HuH-7.5 (cell line): ENCODE measurements at regions not wholly inside any gene's neighbourhood (a gene's known extent, or its start where the extent isn't known, plus 50 kb on each side); places are given as distances from the start of the nearest gene placed in this dataset.

Source experiments
- DNase-seq: peaks from one replicate; pipeline ENCODE4 v3.0.0; 2011; ENCODE audit warnings: low spot score

DNA sequence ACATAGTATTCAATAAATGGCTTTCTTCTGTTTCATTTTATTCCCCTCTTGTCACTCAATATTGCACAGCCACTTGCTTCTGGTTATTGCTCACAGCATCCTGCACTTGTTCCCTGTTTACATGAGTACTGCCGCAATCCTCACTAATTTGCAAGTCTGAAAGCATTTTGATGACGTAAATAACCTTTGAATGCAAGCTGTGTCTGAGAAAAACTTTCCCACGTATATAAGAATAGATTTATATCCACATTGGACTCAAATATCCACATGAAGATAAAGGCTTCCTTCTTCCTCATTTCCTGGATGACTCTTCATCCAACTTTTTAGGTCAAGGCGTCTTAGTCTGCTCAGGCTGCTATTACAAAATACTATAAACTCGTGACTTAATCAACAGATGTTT is 88.2 kb upstream of the DAP start:
- no peak for DNase-seq

DNA sequence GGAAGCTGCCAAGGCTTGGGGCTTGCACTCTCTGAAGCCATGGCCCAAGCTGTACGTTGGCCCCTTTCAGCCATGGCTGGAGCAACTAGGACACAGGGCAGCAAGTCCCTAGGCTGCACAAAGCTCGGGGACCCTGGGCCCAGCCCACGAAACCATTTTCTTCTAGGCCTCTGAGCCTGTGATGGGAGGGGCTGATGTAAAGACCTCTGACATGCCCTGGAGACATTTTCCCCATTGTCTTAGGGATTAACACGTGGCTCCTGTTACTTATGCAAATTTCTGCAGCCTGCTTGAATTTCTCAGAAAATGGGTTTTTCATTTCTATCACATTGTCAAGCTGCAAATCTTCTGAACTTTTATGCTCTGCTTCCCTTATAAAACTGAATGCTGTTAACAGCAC is 83.0 kb upstream of the DAP start:
- no peak for DNase-seq

DNA sequence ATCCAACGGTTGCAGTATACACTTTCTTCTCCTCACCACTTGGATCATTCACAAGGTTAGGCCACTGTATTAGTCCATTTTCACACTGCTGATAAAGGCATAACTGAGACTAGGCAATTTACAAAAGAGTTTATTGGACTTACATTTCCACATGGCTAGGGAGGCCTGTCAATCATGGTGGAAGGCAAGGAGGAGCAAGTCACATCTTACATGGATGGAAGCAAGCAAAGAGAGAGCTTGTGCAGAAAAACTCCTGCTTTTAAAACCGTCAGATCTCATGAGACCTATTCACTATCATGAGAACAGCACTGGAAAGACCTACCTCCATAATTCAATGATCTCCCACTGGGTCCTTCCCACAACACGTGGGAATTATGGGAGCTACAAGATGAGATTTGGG is 81.8 kb upstream of the DAP start:
- no peak for DNase-seq

DNA sequence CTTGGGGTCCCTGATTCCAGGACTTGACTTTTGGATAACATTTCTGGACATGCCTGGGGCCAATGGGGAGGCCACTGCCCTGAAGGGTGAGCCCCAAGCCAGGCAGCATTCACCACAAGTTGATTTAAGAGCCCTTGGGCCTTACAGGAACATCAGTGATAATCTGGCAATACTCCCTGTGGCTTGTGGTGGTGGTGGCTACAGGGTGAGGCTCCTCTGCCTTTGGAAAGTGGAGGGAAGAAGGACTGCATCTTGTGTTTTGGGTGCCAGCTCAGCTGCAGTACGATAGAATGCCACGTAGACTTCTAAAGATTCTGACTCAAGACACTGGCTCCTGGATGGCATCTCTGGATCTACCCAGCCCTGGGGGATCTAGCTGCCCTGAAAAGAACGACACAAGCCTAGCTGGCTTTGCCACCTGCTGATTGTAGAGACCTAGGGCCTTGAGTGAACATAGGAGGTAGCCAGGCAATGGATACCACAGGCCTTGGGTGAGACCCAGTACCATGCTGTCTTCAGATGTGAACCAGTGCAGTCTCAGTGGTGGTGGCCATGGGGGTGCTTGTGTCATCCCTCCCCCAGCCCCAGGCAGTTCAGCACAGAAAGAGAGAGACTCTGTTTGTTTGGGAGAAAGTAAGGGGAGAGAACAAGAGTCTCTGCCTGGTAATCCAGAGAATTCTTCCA is 79.0 kb upstream of the DAP start:
- DNase-seq: no peak

DNA sequence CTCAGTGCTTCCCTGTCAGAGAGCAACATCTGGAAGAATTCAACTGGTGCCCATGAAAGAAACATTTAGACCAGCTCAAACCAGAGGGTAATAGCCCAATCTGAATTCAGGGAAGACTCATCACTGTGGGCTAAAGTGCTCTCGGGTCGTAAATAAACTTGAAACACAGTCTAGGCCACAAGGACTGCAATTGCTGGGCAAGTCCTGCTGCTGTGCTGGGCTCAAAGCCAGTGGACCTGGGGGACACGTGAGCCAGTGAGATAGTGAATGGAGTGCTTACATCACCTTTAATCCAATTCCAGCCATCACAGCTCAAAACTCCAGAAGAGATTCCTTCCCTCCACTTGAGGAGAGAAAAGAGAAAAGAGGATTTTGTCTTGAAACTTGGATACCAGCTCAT is 78.1 kb upstream of the DAP start:
- no peak for DNase-seq

DNA sequence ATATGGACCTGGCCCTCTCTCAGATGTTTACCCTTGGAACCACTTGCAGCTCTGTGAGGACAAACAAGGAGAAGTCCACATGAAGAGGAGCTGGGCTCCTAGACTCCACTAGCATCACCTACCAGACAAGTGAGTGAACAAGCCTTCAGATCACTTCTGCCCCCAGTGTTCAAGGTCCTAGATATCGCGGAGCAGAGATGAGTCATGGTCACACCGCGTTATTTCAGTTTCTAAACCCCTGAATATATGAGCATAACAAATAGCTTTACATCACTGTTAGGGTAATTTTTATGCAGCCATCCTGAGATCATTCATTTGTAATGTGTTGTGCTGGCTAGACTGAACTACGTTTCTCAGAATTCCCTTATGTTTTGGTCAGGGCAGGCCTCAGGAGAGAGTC is 77.0 kb upstream of the DAP start:
- DNase-seq: no peak

DNA sequence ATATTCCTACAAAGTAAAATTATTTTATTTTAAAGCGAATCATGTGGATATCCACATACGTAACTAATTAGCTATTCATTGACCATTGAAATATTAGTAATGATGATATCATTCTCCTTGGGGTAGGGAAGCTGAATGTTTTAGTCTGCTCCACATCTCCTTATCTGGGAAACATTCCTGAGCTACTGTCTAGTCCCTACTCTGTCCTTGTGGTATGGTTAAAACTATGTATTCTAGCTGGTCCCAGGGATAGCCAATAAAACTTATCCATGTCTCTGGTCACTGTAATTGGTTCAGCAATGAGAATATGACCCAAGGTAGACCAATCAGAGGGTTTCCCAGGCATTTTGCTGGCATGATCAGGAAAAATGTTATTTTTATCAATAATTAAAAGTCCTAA is 76.0 kb upstream of the DAP start:
- no peak for DNase-seq

DNA sequence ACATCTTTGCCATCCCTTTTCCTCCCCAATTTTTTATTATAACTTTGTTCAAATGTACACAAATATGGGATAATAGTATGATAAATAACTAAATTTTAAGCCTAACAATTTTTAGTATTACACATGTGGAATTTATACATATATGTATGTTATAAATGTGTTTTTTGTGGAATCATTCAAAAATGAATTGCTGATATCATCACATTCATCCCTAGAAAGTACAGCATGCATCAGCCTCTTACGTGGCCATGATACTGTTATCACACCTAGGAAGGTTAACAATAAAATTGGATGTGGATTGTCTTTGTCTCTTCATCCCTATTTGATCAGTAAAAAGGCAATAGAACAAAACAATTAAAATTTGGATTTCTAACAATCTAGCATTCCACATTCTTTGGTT is 73.7 kb upstream of the DAP start:
- DNase-seq: no peak

DNA sequence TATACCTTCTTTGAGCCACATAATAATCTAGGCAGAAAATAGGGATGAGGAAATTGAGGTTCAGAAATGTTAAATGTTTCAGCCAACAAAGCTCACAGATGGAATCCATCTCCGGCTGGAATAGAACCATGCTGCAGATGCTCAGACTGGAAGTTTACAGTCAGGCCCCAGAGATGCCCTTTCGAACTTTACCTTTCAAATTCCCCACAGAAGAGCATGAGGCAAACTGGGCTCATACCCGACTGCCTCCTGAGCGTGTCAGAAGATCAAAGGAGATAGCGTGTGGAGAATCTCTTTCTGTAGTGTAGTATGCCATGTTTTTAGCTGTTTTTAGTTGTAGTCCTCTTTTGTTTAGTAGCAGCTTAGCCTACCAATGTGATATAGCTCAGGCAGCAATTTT is 72.0 kb upstream of the DAP start:
- peak; percentile 22 for DNase-seq

DNA sequence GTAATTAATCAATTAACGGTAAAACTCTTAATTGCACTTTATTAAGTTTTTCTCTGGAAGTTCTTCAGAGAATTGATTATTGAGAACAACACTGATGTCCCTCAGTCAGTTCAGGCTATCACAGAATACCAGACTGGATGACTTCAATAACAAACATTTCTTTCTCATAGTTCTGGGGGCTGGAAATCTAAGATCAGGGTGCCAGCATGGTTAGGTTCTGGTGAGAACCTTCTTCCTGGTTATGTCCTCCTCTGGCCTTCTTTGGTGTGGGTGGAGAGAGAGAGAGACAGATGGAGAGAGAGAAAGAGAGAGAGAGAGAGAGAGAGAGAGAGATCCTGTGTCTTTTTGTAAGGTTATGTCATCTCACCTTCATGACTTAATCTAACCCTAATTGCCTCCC is 71.4 kb upstream of the DAP start:
- no peak for DNase-seq

DNA sequence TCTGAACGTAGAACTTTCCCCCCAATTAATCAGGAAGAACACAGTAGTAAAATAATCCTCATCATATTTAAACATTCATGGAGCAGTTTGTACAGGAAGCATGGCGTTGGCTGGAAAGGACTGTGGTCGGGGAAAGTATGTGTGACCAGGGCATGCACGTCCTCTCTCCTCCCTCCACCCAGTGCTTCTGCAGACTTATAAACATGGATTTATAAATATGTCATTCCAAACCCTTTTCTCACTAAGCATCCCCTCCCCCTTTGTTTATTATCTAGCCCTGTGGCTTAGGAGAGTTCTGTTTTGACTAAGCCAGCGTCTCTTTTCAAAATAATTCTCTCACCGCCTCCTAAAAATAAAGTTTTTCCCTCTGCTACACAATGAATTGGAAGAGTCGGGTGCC is 70.4 kb upstream of the DAP start:
- DNase-seq: no peak

DNA sequence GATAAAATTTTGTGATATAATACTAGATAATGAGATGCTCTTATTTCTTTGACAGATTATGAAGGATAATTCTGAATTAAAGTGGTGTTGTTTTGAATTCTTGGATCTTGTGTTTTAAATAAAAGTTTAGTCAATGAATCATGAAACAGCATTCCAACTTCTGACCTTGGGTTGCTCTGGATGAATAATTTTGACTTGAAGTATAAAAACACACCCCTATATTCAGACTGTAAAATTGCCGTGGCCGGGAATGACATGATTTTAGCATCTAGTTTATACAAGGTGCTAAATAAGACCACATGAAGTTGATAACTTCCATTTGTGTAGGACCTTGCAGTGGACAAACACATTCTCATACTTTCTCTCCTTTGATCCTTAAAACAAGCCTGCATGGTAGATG is 67.2 kb upstream of the DAP start:
- DNase-seq: no peak

DNA sequence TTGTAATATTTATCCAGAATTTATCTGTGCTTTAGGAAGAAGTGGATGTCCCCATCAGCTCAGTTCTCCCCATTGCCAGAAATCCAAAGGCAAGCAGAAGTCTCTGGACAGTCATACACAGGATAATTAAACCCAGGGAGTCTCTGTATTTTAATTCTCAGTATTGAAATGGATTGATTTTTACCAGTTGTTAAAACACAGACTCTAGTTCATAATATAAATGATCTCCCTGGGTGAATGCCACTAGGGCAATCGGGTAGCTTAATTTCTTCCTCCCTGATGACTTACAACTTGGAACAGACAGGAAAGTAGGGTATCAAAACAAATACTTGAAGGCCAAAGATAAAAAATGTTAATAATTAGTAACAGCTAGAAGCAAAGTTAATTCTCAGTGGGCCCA is 66.5 kb upstream of the DAP start:
- DNase-seq: no peak

DNA sequence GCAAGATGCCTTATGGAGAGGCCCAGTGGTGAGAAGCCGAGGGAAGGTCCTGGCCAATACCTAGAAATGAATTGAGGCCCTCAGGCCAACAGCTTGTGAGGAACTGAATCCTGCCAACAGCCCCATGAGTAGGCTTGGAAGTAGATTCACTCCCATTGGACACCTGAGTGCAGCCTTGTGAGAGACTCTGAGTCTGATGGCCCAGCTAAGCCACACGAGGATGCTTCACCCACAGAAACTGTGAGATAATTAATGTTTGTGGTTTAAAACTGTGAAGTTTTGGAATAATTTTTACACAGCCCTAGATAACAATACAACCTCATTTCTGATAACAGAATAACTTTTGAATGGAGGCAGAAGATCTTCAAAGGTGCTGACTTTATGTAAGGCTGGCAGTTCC is 65.9 kb upstream of the DAP start:
- DNase-seq: no peak

DNA sequence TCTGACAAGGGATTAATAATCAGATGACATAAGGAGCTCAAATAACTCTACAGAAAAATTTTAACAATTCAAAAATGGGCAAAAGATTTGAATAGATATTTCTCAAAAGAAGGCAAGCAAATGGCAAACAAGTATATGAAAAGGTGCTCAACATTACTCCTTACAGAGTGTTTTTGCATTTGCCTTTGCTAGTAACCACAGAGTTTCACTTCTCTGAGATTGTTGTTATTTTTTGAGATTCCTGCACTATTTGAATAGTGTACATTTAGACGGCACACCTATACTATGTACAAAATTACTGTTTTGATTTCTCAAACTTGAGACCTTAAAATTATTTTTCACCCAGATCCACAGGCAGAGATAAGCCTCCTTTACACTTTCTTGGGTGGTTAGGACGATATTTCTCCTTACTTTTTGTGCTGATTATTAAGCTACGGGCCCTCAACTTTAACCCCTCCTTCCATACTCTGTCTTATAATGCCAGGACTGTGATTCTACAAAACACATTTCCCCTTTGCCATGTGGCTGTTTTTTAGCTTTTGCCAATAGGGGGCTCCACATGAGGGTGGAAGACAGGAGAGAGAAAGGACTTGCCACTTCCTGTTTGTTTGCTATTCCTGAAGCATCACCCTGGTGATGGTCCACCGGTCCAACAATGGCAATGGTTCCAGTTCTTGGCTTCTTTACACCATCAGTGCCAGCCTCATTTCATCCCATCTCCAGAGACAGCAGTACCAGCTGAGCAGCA is 65.0 kb upstream of the DAP start:
- DNase-seq: no peak

DNA sequence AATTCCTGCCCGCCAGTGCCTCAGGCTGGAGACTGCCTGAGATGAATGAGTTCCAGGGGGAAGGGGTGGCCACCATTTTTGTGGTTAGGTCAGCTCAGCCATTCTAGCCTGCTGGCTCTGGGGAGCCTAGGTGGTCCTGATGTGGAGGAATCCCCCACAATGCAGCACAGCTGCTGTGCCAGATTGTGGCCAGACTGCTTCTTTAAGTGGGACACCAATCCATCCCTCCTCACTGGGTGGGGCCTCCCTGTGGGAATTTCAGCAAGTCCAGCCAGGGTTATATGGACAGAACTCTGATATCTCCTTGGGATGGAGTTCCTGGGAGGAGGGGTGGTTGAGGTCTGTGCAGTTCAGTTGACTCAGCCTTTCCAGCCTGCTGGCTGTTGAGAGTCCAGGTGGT is 51.2 kb upstream of the DAP start:
- no peak for DNase-seq
